Adrenal gland (tissue), 9 donors: ENCODE measurements at regions not wholly inside any gene's neighbourhood (a gene's known extent, or its start where the extent isn't known, plus 50 kb on each side); places are given as distances from the start of the nearest gene placed in this dataset.

ENCODE experiments used
- DNase-seq, 7 donors: peaks; one replicate each; pipeline ENCODE4 v3.0.0-alpha.2; 2019 to 2020
- H3K27ac ChIP-seq, 5 donors: fragments of 200-600 bp; sonication (generic) in 4 of 5; 1 replicate in 3 of 5; 2 replicates in 2 of 5; pipeline versions ENCODE4 v1.5.1 to v1.8.0; 2016 to 2020; ENCODE audit warnings: mild to moderate bottlenecking in 1 of 5
- H3K27me3 ChIP-seq: fragments of 200-600 bp; 2 replicates; pipeline ENCODE4 v1.8.0; 2021
- H3K36me3 ChIP-seq, 2 donors: fragments of 200-600 bp; replicated peaks in 1 of 2; 1 replicate in 1 of 2; 2 replicates in 1 of 2; pipeline versions ENCODE4 v1.5.1 to v1.8.0; 2018 to 2022
- H3K4me1 ChIP-seq, 2 donors: fragments of 200-600 bp; replicated peaks in 1 of 2; 1 replicate in 1 of 2; 2 replicates in 1 of 2; pipeline versions ENCODE4 v1.5.1 to v1.8.0; 2018 to 2021
- H3K4me3 ChIP-seq, 4 donors: fragments of 200-600 bp; sonication (generic) in 3 of 4; one replicate each; pipeline ENCODE4 v1.5.1; 2016 to 2018
- H3K9me3 ChIP-seq, 3 donors: fragments of 200-600 bp; sonication (generic) in 1 of 3; replicated peaks in 1 of 3; 1 replicate in 2 of 3; 2 replicates in 1 of 3; pipeline versions ENCODE4 v1.5.1 to v1.8.0; 2016 to 2021
- CTCF ChIP-seq, 6 experiments: fragments of 450-650 bp in 4 of 6; fragments of 200-600 bp in 2 of 6; sonication (generic) in 1 of 6; IDR thresholded peaks; 1 replicate in 5 of 6; 2 replicates in 1 of 6; pipeline versions ENCODE4 v1.5.1 to v1.8.0; 2016 to 2021; ENCODE audit warnings: antibody characterized with exemption in 6 of 6, mild to moderate bottlenecking in 2 of 6, moderate library complexity in 1 of 6
- POLR2A ChIP-seq, 2 donors: fragments of 450-650 bp; IDR thresholded peaks; one replicate each; pipeline ENCODE4 v1.6.1; 2017; ENCODE audit warnings: antibody characterized with exemption in 2 of 2, mild to moderate bottlenecking in 2 of 2, moderate library complexity in 1 of 2
- WGBS, 4 donors: extraction: QIAGEN DNeasy Blood & Tissue Kit in 2 of 4; methylation state at CpG; one replicate each; pipeline versions ENCODE4 v1.1.5 to v1.1.7; 2013 to 2017; 5-methylcytosine and 5-hydroxymethylcytosine counted together
- intact Hi-C, 2 donors: fragments of 100-400 bp; cut with DNase I; formaldehyde crosslinking; loops; one replicate each; pipeline versions ENCODE4 v1.14.1 to v1.15.0; 2022 to 2023
- donor health status: healthy with polysubstance abuse.
- donor health status: Bipolar disorder and iron deficiency.
- donor health status: DM: yes; HTN: yes; CAD: no.
- donor health status: DM: no; HTN: no; CAD: no.
- donor health status: DM: no; HTN: no; CAD: no.

DNA sequence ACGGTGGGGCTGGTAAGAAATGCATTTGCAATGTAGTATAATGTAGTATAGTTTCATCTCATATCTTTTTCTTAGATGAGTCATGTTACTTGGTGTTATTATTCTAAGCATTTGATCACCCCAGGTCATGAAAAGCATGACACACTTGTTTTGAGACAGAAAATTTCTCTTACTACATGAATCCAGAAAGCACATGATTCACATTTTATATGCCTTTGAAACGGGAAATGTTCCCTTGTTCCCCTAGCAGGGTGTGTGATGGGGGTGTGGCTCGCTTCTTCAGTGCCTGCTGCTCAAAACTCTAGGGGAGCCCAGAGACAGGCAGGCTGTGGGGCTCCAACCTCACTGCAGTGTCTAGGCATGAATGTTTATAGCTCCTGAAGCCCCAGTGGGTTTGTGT, 116.0 kb upstream of the RAB27B start:
- intact Hi-C loops: no loop called here
- peaks cover 7% of the 10 kb centered on the region for H3K27me3 ChIP-seq
- H3K9me3 ChIP-seq: no peaks in the 10 kb centered on the region
- H3K27ac ChIP-seq: no peak overlapping the region
- no peak for TF ChIP-seq CTCF (IDR thresholded peaks at IDR 0.05)
- no peak for TF ChIP-seq POLR2A (IDR thresholded peaks at IDR 0.05)
- no peak for DNase-seq
- no peaks in the 10 kb centered on the region for H3K36me3 ChIP-seq
- no peak overlapping the region for H3K4me3 ChIP-seq
- H3K4me1 ChIP-seq: no peaks in the 10 kb centered on the region
- whole genome bisulfite sequencing, 4 donors: 40 to 61% (median 57%) methylated on average over 3 of the region's 3 CpGs

GRCh38 chr18:54712758-54713157, 115.5 kb upstream of the RAB27B start:
- Histone ChIP-seq H3K4me1 (no peaks in the 10 kb centered on the region), H3K9me3 (no peaks in the 10 kb centered on the region), H3K27me3 (peaks cover 7% of the 10 kb centered on the region), H3K27ac (no peak overlapping the region), H3K36me3 (no peaks in the 10 kb centered on the region), H3K4me3 (no peak overlapping the region)
- 69 to 83% (median 76%) methylated on average over 8 of the region's 8 CpGs for WGBS, 4 donors
- no peak for DNase-seq
- intact Hi-C loops: no loop called here
- no peak for TF ChIP-seq CTCF (IDR thresholded peaks at IDR 0.05)
- TF ChIP-seq POLR2A (IDR thresholded peaks at IDR 0.05): no peak

GRCh38 chr18:54713386-54713785, 114.9 kb upstream of the RAB27B start:
- Histone ChIP-seq H3K36me3 (no peaks in the 10 kb centered on the region), H3K27ac (no peak overlapping the region), H3K4me3 (no peak overlapping the region), H3K4me1 (no peaks in the 10 kb centered on the region), H3K27me3 (peaks cover 7% of the 10 kb centered on the region), H3K9me3 (no peaks in the 10 kb centered on the region)
- 85 to 100% (median 91%) methylated on average over 4 of the region's 4 CpGs for WGBS, 4 donors
- intact Hi-C loops: no loop called here
- no peak for DNase-seq
- no peak for TF ChIP-seq CTCF (IDR thresholded peaks at IDR 0.05)
- TF ChIP-seq POLR2A (IDR thresholded peaks at IDR 0.05): no peak

GRCh38 chr18:54714851-54715250, 113.4 kb upstream of the RAB27B start:
- DNase-seq: no peak
- intact Hi-C loops: no loop called here
- TF ChIP-seq CTCF (IDR thresholded peaks at IDR 0.05): no peak
- TF ChIP-seq POLR2A (IDR thresholded peaks at IDR 0.05): no peak

More at GRCh38 chr18:54714851-54715250, 113.4 kb upstream of the RAB27B start:
- 32 to 82% (median 50%) methylated on average over 1 of the region's 1 CpG for WGBS, 4 donors
- Histone ChIP-seq H3K27me3 (peaks cover 7% of the 10 kb centered on the region), H3K9me3 (no peaks in the 10 kb centered on the region), H3K27ac (no peak overlapping the region), H3K4me1 (no peaks in the 10 kb centered on the region), H3K4me3 (no peak overlapping the region), H3K36me3 (no peaks in the 10 kb centered on the region)
